Neural progenitor cell (in vitro differentiated cells): ENCODE measurements at regions not wholly inside any gene's neighbourhood (a gene's known extent, or its start where the extent isn't known, plus 50 kb on each side); places are given as distances from the start of the nearest gene placed in this dataset.

ENCODE experiments used
- DNase-seq: peaks from one replicate; pipeline ENCODE4 v3.0.0-alpha.2; 2016; ENCODE audit warnings: low spot score
- H2AFZ ChIP-seq: fragments of 200-600 bp; sonication (generic); replicated peaks from 2 replicates; pipeline ENCODE4 v1.6.1; 2016; ENCODE audit warnings: antibody characterized with exemption
- H3F3A ChIP-seq: fragments of 200-600 bp; sonication (generic); 2 replicates; pipeline ENCODE4 v1.6.1; 2016; ENCODE audit warnings: antibody characterized with exemption, low read depth
- H3K27ac ChIP-seq: fragments of 200-600 bp; sonication (generic); 2 replicates; pipeline ENCODE4 v1.5.1; 2016; ENCODE audit warnings: mild to moderate bottlenecking
- H3K27me3 ChIP-seq: fragments of 200-600 bp; sonication (generic); 2 replicates; pipeline ENCODE4 v1.6.1; 2016; ENCODE audit warnings: mild to moderate bottlenecking, moderate library complexity
- H3K36me3 ChIP-seq: fragments of 200-600 bp; sonication (generic); 2 replicates; pipeline ENCODE4 v1.5.1; 2016
- H3K4me1 ChIP-seq: fragments of 200-600 bp; sonication (generic); 2 replicates; pipeline ENCODE4 v1.6.1; 2016; ENCODE audit warnings: mixed run types
- H3K4me2 ChIP-seq: fragments of 200-600 bp; sonication (generic); 2 replicates; pipeline ENCODE4 v1.6.1; 2016
- H3K4me3 ChIP-seq: fragments of 200-600 bp; sonication (generic); 2 replicates; pipeline ENCODE4 v1.5.1; 2016
- H3K79me2 ChIP-seq: fragments of 200-600 bp; sonication (generic); 2 replicates; pipeline ENCODE4 v1.6.1; 2016; ENCODE audit warnings: low read depth
- H3K9ac ChIP-seq: fragments of 200-600 bp; sonication (generic); 2 replicates; pipeline ENCODE4 v1.6.1; 2016
- H3K9me3 ChIP-seq: fragments of 200-600 bp; sonication (generic); 2 replicates; pipeline ENCODE4 v1.5.1; 2016; ENCODE audit warnings: low read depth
- H4K20me1 ChIP-seq: fragments of 200-600 bp; sonication (generic); 2 replicates; pipeline ENCODE4 v1.6.1; 2016; ENCODE audit warnings: low read depth
- H3K27ac Mint-ChIP-seq: 3 replicates; pipeline ENCODE4 v1.8.0; 2021; ENCODE audit warnings: mixed read lengths
- H3K27me3 Mint-ChIP-seq: 2 replicates; pipeline ENCODE4 v1.8.0; 2022; ENCODE audit warnings: low read depth, mild to moderate bottlenecking, inconsistent platforms, moderate library complexity, mixed read lengths; ENCODE audit not compliant: insufficient read depth
- H3K36me3 Mint-ChIP-seq: 3 replicates; pipeline ENCODE4 v1.8.0; 2021; ENCODE audit warnings: mixed read lengths
- H3K4me1 Mint-ChIP-seq: 3 replicates; pipeline ENCODE4 v1.8.0; 2021; ENCODE audit warnings: mixed read lengths
- H3K4me3 Mint-ChIP-seq: 3 replicates; pipeline ENCODE4 v1.8.0; 2021; ENCODE audit warnings: mild to moderate bottlenecking, moderate library complexity, mixed read lengths
- H3K9me3 Mint-ChIP-seq: 3 replicates; pipeline ENCODE4 v1.8.0; 2020; ENCODE audit warnings: mixed read lengths
- CTCF ChIP-seq: fragments of 200-600 bp; sonication (generic); IDR thresholded peaks from 2 replicates; pipeline ENCODE4 v1.5.1; 2017; ENCODE audit warnings: antibody characterized with exemption, mild to moderate bottlenecking
- EZH2 ChIP-seq: fragments of 200-600 bp; sonication (generic); IDR thresholded peaks from 2 replicates; pipeline ENCODE4 v1.6.1; 2017; ENCODE audit warnings: antibody characterized with exemption, mild to moderate bottlenecking, moderate library complexity
- EZH2phosphoT487 ChIP-seq: fragments of 200-600 bp; sonication (generic); IDR thresholded peaks from 2 replicates; pipeline ENCODE4 v1.6.1; 2017; ENCODE audit warnings: antibody characterized with exemption

GRCh38 chr7:20535541-20535940 is 79.9 kb upstream of the ABCB5 start:
- Histone ChIP-seq H3K9me3 (no peaks in the 10 kb centered on the region), H3K4me2 (no peak overlapping the region), H3K79me2 (no peaks in the 10 kb centered on the region), H3K36me3 (no peaks in the 10 kb centered on the region), H4K20me1 (no peaks in the 10 kb centered on the region), H3K4me3 (no peak overlapping the region), H3K27ac (no peak overlapping the region), H3K9ac (no peak overlapping the region), H2AFZ (no peak overlapping the region), H3K27me3 (no peaks in the 10 kb centered on the region), H3K4me1 (no peaks in the 10 kb centered on the region), H3F3A (no peaks in the 10 kb centered on the region)
- Mint-ChIP-seq H3K9me3 (peaks cover 4% of the 10 kb centered on the region), H3K36me3 (no peaks in the 10 kb centered on the region), H3K4me3 (no peak overlapping the region), H3K27me3 (no peaks in the 10 kb centered on the region), H3K4me1 (no peaks in the 10 kb centered on the region), H3K27ac (no peak overlapping the region)
- TF ChIP-seq EZH2 (no peak), EZH2phosphoT487 (no peak), CTCF (no peak)
- no peak for DNase-seq

- H3K9ac ChIP-seq: no peak overlapping the region
- H2AFZ ChIP-seq: no peak overlapping the region
- Mint-ChIP-seq H3K27ac (no peak overlapping the region), H3K9me3 (peaks cover 13% of the 10 kb centered on the region), H3K4me3 (no peak overlapping the region), H3K36me3 (no peaks in the 10 kb centered on the region), H3K4me1 (no peaks in the 10 kb centered on the region), H3K27me3 (peaks cover 2% of the 10 kb centered on the region)
- H3K4me2 ChIP-seq: no peak overlapping the region
- H3K79me2 ChIP-seq: no peaks in the 10 kb centered on the region
- no peak overlapping the region for H3K27ac ChIP-seq
- H3F3A ChIP-seq: no peaks in the 10 kb centered on the region
- H3K4me1 ChIP-seq: no peaks in the 10 kb centered on the region
- no peaks in the 10 kb centered on the region for H3K27me3 ChIP-seq
- H3K9me3 ChIP-seq: no peaks in the 10 kb centered on the region
- H4K20me1 ChIP-seq: no peaks in the 10 kb centered on the region
- no peak overlapping the region for H3K4me3 ChIP-seq
- TF ChIP-seq CTCF (peak; percentile 40), EZH2 (no peak)
- no peaks in the 10 kb centered on the region for H3K36me3 ChIP-seq
- DNase-seq: peak; percentile 20
Observed at GRCh38 chr7:20539201-20539600, 76.3 kb upstream of the ABCB5 start.

- no peak overlapping the region for H3K4me2 ChIP-seq
- no peak for DNase-seq
- peaks cover 15% of the 10 kb centered on the region for H3K9me3 Mint-ChIP-seq
- peaks cover 1% of the 10 kb centered on the region for H3K36me3 Mint-ChIP-seq
- H3K4me3 Mint-ChIP-seq: no peak overlapping the region
- no peak overlapping the region for H3K27ac ChIP-seq
- H3K79me2 ChIP-seq: no peaks in the 10 kb centered on the region
- no peaks in the 10 kb centered on the region for H3K9me3 ChIP-seq
- no peaks in the 10 kb centered on the region for H3K27me3 ChIP-seq
- no peaks in the 10 kb centered on the region for H4K20me1 ChIP-seq
- no peak overlapping the region for H2AFZ ChIP-seq
- no peaks in the 10 kb centered on the region for H3K4me1 Mint-ChIP-seq
- peak overlapping the region; percentile 50 for H3K27ac Mint-ChIP-seq
- no peaks in the 10 kb centered on the region for H3K36me3 ChIP-seq
- H3K27me3 Mint-ChIP-seq: peaks cover 2% of the 10 kb centered on the region
- TF ChIP-seq EZH2phosphoT487: no peak
- TF ChIP-seq EZH2: no peak
- no peak for TF ChIP-seq CTCF
- H3K4me3 ChIP-seq: no peak overlapping the region
- H3K4me1 ChIP-seq: no peaks in the 10 kb centered on the region
- no peak overlapping the region for H3K9ac ChIP-seq
- H3F3A ChIP-seq: no peaks in the 10 kb centered on the region
Observed at GRCh38 chr7:20541608-20542349, 73.7 kb upstream of the ABCB5 start.
